OCI-LY7 (cell line): ENCODE measurements at regions not wholly inside any gene's neighbourhood (a gene's known extent, or its start where the extent isn't known, plus 50 kb on each side); places are given as distances from the start of the nearest gene placed in this dataset.

Experiments
- CTCF ChIP-seq: fragments of 200-600 bp; sonication (generic); conservative IDR thresholded peaks from 2 replicates; pipeline ENCODE4 v1.5.1; 2014; ENCODE audit warnings: mild to moderate bottlenecking, antibody characterized with exemption, low read length, moderate library complexity, mixed read lengths
- EZH2phosphoT487 ChIP-seq: fragments of 200-600 bp; sonication (generic); IDR thresholded peaks from 2 replicates; pipeline ENCODE4 v1.6.1; 2018; ENCODE audit warnings: low read depth, borderline replicate concordance, mild to moderate bottlenecking, mixed run types, antibody characterized with exemption, low read length, moderate library complexity, mixed read lengths

DNA sequence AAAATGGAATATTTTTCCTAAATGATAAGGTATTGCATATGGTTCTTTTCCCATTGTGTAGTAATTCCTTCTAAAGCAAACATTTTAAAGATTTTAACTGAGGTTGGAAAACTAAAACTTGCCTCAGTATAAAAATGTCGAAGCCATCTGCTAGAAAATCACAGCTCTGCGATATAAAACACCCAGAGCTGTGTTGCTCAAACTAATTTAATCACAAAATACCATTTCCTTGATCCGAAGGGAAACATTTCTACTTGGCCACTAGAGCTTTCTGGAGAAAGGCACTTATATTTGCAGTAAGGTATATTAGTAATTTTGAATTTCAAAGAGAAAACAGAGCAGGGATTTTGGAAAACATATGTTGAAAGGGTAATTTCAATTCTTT, 209.2 kb upstream of the ZNF32 start:
- TF ChIP-seq CTCF (no peak), EZH2phosphoT487 (no peak)
